ENCODE measurements at regions not wholly inside any gene's neighbourhood (a gene's known extent, or its start where the extent isn't known, plus 50 kb on each side); places are given as distances from the start of the nearest gene placed in this dataset.

DNA sequence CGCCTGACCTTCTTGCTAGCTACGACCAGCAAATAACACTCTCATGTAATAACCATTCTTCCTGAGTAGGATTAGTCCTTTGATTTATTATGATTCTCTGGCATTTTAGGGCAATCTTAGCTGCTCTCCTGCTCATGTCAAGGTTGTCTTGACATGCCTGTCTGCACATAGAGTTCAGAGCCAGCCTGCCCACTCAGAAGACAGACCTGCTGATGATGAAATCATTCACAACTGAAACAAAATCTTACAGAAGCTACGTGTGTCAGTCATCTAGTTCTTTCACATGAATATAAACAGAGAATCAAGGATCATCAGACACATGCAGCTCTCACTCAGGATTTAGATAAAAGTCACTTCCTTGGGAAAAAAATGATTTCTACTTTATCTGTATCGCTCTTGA is 173.6 kb upstream of the LYSMD4 start:
- TF ChIP-seq JUND (IDR thresholded peaks at IDR 0.05) (no peak), SP1 (IDR thresholded peaks at IDR 0.05) (no peak), FOXA1 (IDR thresholded peaks at IDR 0.05) (no peak), TAF1 (conservative IDR thresholded peaks at IDR 0.05) (no peak), HNF4G (IDR thresholded peaks at IDR 0.05) (no peak)
- TF ChIP-seq, protein P1, sequence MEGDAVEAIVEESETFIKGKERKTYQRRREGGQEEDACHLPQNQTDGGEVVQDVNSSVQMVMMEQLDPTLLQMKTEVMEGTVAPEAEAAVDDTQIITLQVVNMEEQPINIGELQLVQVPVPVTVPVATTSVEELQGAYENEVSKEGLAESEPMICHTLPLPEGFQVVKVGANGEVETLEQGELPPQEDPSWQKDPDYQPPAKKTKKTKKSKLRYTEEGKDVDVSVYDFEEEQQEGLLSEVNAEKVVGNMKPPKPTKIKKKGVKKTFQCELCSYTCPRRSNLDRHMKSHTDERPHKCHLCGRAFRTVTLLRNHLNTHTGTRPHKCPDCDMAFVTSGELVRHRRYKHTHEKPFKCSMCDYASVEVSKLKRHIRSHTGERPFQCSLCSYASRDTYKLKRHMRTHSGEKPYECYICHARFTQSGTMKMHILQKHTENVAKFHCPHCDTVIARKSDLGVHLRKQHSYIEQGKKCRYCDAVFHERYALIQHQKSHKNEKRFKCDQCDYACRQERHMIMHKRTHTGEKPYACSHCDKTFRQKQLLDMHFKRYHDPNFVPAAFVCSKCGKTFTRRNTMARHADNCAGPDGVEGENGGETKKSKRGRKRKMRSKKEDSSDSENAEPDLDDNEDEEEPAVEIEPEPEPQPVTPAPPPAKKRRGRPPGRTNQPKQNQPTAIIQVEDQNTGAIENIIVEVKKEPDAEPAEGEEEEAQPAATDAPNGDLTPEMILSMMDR (IDR thresholded peaks at IDR 0.05; ENCODE audit: low read depth, low read length, missing input control): no peak
- TF ChIP-seq, protein P2, sequence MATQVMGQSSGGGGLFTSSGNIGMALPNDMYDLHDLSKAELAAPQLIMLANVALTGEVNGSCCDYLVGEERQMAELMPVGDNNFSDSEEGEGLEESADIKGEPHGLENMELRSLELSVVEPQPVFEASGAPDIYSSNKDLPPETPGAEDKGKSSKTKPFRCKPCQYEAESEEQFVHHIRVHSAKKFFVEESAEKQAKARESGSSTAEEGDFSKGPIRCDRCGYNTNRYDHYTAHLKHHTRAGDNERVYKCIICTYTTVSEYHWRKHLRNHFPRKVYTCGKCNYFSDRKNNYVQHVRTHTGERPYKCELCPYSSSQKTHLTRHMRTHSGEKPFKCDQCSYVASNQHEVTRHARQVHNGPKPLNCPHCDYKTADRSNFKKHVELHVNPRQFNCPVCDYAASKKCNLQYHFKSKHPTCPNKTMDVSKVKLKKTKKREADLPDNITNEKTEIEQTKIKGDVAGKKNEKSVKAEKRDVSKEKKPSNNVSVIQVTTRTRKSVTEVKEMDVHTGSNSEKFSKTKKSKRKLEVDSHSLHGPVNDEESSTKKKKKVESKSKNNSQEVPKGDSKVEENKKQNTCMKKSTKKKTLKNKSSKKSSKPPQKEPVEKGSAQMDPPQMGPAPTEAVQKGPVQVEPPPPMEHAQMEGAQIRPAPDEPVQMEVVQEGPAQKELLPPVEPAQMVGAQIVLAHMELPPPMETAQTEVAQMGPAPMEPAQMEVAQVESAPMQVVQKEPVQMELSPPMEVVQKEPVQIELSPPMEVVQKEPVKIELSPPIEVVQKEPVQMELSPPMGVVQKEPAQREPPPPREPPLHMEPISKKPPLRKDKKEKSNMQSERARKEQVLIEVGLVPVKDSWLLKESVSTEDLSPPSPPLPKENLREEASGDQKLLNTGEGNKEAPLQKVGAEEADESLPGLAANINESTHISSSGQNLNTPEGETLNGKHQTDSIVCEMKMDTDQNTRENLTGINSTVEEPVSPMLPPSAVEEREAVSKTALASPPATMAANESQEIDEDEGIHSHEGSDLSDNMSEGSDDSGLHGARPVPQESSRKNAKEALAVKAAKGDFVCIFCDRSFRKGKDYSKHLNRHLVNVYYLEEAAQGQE (IDR thresholded peaks at IDR 0.05): no peak
- TF ChIP-seq, protein P3, sequence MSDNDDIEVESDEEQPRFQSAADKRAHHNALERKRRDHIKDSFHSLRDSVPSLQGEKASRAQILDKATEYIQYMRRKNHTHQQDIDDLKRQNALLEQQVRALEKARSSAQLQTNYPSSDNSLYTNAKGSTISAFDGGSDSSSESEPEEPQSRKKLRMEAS (IDR thresholded peaks at IDR 0.05): no peak
- TF ChIP-seq, protein P4, sequence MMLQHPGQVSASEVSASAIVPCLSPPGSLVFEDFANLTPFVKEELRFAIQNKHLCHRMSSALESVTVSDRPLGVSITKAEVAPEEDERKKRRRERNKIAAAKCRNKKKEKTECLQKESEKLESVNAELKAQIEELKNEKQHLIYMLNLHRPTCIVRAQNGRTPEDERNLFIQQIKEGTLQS (IDR thresholded peaks at IDR 0.05): no peak
- TF ChIP-seq, protein P5, sequence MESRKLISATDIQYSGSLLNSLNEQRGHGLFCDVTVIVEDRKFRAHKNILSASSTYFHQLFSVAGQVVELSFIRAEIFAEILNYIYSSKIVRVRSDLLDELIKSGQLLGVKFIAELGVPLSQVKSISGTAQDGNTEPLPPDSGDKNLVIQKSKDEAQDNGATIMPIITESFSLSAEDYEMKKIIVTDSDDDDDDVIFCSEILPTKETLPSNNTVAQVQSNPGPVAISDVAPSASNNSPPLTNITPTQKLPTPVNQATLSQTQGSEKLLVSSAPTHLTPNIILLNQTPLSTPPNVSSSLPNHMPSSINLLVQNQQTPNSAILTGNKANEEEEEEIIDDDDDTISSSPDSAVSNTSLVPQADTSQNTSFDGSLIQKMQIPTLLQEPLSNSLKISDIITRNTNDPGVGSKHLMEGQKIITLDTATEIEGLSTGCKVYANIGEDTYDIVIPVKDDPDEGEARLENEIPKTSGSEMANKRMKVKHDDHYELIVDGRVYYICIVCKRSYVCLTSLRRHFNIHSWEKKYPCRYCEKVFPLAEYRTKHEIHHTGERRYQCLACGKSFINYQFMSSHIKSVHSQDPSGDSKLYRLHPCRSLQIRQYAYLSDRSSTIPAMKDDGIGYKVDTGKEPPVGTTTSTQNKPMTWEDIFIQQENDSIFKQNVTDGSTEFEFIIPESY (IDR thresholded peaks at IDR 0.05): no peak

All from liver (tissue), 3 donors.